Brain microvascular endothelial cell (primary cell): ENCODE measurements at regions not wholly inside any gene's neighbourhood (a gene's known extent, or its start where the extent isn't known, plus 50 kb on each side); places are given as distances from the start of the nearest gene placed in this dataset.

Source experiments
- DNase-seq: peaks from one replicate; pipeline ENCODE4 v3.0.0-alpha.2; 2020
- H3K27ac ChIP-seq: fragments of 250-450 bp; sonication (Bioruptor Pico); 2 replicates; pipeline ENCODE4 v1.5.1; 2020; ENCODE audit warnings: mild to moderate bottlenecking, moderate library complexity
- H3K27me3 ChIP-seq: fragments of 250-450 bp; sonication (Bioruptor Pico); replicated peaks from 2 replicates; pipeline ENCODE4 v1.5.1; 2020; ENCODE audit warnings: mild to moderate bottlenecking
- H3K36me3 ChIP-seq: fragments of 250-450 bp; sonication (Bioruptor Pico); replicated peaks from 2 replicates; pipeline ENCODE4 v1.5.1; 2020; ENCODE audit warnings: mild to moderate bottlenecking
- H3K4me3 ChIP-seq: 2 replicates; pipeline ENCODE4 v1.5.1; 2011; ENCODE audit warnings: low read depth, mild to moderate bottlenecking, control low read depth, low read length, moderate library complexity
- in situ Hi-C: cut with HindIII; loops from 2 replicates; pipeline ENCODE4 v1.10.0; 2017; ENCODE audit warnings: low sequenced_read_pairs, low pct_ligation_motif_present
- TF ChIP-seq, protein P1 (sequence below): IDR thresholded peaks from 2 replicates; pipeline ENCODE4 v1.5.1; 2011; ENCODE audit warnings: low read depth, mild to moderate bottlenecking, moderate library complexity, low read length, control low read depth, inconsistent platforms; ENCODE audit errors: missing control alignments

DNA sequence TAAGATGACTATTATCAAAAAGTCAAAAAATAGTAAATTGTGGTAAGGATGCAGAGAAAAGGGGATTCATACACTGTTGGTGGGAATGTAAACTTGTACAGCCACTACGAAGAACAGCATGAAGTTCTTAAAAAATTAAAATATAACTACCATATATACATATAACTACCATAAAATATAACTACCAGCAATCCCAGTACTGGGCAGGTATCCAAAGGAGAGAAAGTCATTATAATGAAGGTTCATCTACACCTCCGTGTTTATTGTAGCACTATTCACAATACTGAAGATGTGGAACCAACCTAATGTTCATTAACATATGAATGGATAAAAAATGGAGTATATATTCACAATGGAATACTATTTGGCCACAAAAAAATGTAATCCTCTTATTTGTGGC lies 360.9 kb upstream of the CT83 start:
- in situ Hi-C loops = no loop called here
- no peak for DNase-seq
- TF ChIP-seq, protein P1, sequence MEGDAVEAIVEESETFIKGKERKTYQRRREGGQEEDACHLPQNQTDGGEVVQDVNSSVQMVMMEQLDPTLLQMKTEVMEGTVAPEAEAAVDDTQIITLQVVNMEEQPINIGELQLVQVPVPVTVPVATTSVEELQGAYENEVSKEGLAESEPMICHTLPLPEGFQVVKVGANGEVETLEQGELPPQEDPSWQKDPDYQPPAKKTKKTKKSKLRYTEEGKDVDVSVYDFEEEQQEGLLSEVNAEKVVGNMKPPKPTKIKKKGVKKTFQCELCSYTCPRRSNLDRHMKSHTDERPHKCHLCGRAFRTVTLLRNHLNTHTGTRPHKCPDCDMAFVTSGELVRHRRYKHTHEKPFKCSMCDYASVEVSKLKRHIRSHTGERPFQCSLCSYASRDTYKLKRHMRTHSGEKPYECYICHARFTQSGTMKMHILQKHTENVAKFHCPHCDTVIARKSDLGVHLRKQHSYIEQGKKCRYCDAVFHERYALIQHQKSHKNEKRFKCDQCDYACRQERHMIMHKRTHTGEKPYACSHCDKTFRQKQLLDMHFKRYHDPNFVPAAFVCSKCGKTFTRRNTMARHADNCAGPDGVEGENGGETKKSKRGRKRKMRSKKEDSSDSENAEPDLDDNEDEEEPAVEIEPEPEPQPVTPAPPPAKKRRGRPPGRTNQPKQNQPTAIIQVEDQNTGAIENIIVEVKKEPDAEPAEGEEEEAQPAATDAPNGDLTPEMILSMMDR = no peak
- Histone ChIP-seq H3K4me3 (no peak overlapping the region), H3K36me3 (no peaks in the 10 kb centered on the region), H3K27me3 (no peaks in the 10 kb centered on the region), H3K27ac (no peak overlapping the region)

DNA sequence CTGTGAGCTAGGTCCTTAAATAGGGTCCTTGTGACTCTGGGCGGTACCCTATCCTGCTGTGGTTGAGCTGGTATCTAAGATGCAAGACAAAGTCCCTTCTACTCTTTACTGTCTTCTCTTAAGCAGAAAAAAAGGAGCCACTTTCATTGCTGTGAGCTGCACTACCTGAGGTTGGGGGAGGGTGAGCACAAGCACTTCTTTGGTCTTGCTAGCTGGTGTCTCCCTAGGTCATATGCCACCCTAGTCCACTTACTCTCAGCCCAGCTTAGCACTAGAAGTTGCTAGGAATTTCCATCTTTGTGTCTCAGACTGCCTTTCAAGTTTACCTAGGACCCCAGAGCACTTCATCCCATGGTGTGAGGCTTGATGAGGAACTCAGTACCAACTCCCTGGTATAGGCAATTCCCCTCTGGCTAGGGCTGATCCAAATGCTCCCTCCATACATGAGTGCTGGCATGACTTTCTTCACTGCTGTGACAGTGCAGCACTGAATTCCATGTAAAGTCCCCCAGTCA lies 343.6 kb upstream of the CT83 start:
- no peak overlapping the region for H3K27ac ChIP-seq
- no peak for DNase-seq
- H3K4me3 ChIP-seq = no peak overlapping the region
- no peaks in the 10 kb centered on the region for H3K36me3 ChIP-seq
- in situ Hi-C loops = no loop called here
- TF ChIP-seq, protein P1 = no peak
- no peaks in the 10 kb centered on the region for H3K27me3 ChIP-seq

DNA sequence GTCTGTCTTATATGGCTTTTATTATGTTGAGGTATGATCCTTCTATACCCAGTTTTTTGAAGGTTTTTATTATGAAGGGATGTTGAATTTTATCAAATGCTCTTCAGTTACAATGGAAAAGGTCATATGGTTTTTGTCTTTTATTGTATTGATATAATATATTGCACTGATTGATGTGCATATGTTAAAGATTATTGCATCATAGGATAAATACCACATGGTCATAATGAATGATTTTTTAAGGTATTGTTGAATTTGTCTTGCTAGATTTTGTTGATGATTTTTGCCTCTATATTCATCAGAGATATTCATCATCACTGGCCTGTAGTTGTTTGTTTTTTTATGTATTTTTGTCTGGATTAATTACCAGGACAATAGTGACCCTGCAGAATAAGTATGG lies 339.2 kb upstream of the CT83 start:
- Histone ChIP-seq H3K27ac (no peak overlapping the region), H3K27me3 (no peaks in the 10 kb centered on the region), H3K4me3 (no peak overlapping the region), H3K36me3 (no peaks in the 10 kb centered on the region)
- in situ Hi-C loops = no loop called here
- DNase-seq = no peak
- TF ChIP-seq, protein P1 = no peak

DNA sequence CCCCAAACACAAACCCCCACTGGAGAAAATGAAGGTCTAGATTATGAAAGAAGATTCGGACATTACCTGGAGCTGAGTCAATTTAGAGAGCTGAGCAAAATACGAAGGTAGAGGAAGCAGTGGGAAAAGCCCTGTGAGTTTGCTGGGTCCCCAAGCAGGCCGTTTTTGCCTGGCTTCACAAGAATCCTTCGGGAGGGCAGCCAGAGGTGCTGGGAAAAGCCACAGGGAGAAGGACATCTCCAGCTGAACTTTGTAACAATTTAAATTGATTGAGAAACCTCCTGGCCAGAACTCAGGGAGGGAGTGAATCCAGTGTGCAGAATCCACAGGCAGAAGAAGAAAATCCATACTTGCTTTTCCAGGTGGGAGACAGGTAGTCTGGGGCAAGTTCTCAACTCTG lies 319.1 kb upstream of the CT83 start:
- no peaks in the 10 kb centered on the region for H3K27me3 ChIP-seq
- no peak for DNase-seq
- TF ChIP-seq, protein P1 = no peak
- H3K27ac ChIP-seq = no peak overlapping the region
- no peaks in the 10 kb centered on the region for H3K36me3 ChIP-seq
- H3K4me3 ChIP-seq = no peak overlapping the region
- in situ Hi-C loops = no loop called here

DNA sequence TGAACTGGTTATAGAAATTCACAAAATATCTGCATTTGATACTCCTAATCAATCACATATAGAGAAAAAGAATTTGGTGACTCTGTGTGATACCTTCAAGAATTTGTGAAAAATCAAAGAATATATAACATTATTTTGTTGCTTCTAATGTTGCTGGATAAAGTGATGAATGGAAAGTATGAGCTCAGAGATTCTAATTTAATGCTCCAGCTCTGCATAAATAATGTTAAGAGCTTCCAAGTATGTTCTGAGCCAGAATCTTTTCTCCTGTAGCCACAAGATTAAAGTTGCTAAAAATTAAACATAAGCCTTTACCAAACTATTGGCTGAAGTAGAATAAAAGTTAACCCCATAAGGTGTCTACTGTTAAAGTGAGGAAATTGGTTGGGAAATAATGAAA lies 294.7 kb upstream of the CT83 start:
- H3K4me3 ChIP-seq = no peak overlapping the region
- TF ChIP-seq, protein P1 = no peak
- H3K27ac ChIP-seq = no peak overlapping the region
- in situ Hi-C loops = no loop called here
- no peaks in the 10 kb centered on the region for H3K36me3 ChIP-seq
- DNase-seq = no peak
- no peaks in the 10 kb centered on the region for H3K27me3 ChIP-seq

DNA sequence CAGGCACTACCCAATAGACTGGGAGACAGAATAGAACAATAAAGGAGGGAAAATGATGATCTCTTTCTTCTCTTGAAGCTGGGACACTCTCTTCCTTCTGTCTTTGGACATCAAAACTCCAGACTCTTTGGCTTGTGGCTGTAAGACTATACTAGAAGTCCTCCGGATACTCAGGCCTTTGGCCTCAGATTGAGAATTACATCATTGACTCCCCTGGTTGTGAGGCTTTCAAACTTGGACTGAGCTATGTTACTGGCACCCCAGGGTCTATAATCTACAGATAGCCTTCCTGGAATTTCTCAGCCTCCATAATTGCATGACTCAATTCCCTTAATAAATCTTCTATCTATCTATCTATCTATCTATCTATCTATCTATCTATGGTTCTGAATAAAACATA lies 294.2 kb upstream of the CT83 start:
- H3K27me3 ChIP-seq = no peaks in the 10 kb centered on the region
- no peak overlapping the region for H3K4me3 ChIP-seq
- no peak overlapping the region for H3K27ac ChIP-seq
- H3K36me3 ChIP-seq = no peaks in the 10 kb centered on the region
- TF ChIP-seq, protein P1 = no peak
- DNase-seq = no peak
- in situ Hi-C loops = no loop called here
